ENCODE measurements at regions not wholly inside any gene's neighbourhood (a gene's known extent, or its start where the extent isn't known, plus 50 kb on each side); places are given as distances from the start of the nearest gene placed in this dataset.

- H3K9ac ChIP-seq (ENCODE audit: extremely low read depth, low read length, poor library complexity, severe bottlenecking) = no peak overlapping the region
- H3K27ac Mint-ChIP-seq = no peak overlapping the region
- no peak overlapping the region for H3K27ac ChIP-seq (ENCODE audit: low read depth, low read length)
- H3K4me3 Mint-ChIP-seq = no peak overlapping the region
- no peaks in the 10 kb centered on the region for H3K36me3 Mint-ChIP-seq (ENCODE audit: low read depth)
- no peaks in the 10 kb centered on the region for H3K9me3 ChIP-seq (ENCODE audit: control insufficient read depth, low read length)
- H3K9me3 Mint-ChIP-seq = no peaks in the 10 kb centered on the region
- no peaks in the 10 kb centered on the region for H3K36me3 ChIP-seq (ENCODE audit: control insufficient read depth, insufficient read depth, low read length)
- DNase-seq = no peak
- H3K4me1 ChIP-seq (ENCODE audit: control insufficient read depth, insufficient read depth, low read length) = no peaks in the 10 kb centered on the region
- WGBS, 2 experiments (ENCODE audit: insufficient coverage in 1 of 2, insufficient read length in 1 of 2) = 88 to 100% methylated on average over 1 of the region's 1 CpG
- no peak for TF ChIP-seq CTCF (conservative IDR thresholded peaks at IDR 0.05)
- no peaks in the 10 kb centered on the region for H3K4me1 Mint-ChIP-seq
- no peaks in the 10 kb centered on the region for H3K27me3 Mint-ChIP-seq (ENCODE audit: insufficient read depth)
- no peak overlapping the region for H3K4me3 ChIP-seq (ENCODE audit: low read length)
- no peaks in the 10 kb centered on the region for H3K27me3 ChIP-seq (ENCODE audit: control insufficient read depth, insufficient read depth, low read length, poor library complexity, severe bottlenecking)
Measured at GRCh38 chr4:188992706-188993105, 853.5 kb downstream of the TRIML1 start.

- no peak overlapping the region for H3K27ac Mint-ChIP-seq
- DNase-seq = no peak
- no peaks in the 10 kb centered on the region for H3K36me3 Mint-ChIP-seq (ENCODE audit: low read depth)
Measured at GRCh38 chr4:188993871-188994270, 854.6 kb downstream of the TRIML1 start.

GRCh38 chr4:189001283-189001970 is 862.2 kb downstream of the TRIML1 start:
- Histone ChIP-seq H3K4me1 (ENCODE audit: control insufficient read depth, insufficient read depth, low read length) (no peaks in the 10 kb centered on the region), H3K9ac (ENCODE audit: extremely low read depth, low read length, poor library complexity, severe bottlenecking) (no peak overlapping the region), H3K27me3 (ENCODE audit: control insufficient read depth, insufficient read depth, low read length, poor library complexity, severe bottlenecking) (no peaks in the 10 kb centered on the region), H3K9me3 (ENCODE audit: control insufficient read depth, low read length) (no peaks in the 10 kb centered on the region), H3K36me3 (ENCODE audit: control insufficient read depth, insufficient read depth, low read length) (no peaks in the 10 kb centered on the region), H3K27ac (ENCODE audit: low read depth, low read length) (no peak overlapping the region), H3K4me3 (ENCODE audit: low read length) (no peak overlapping the region)
- no peak overlapping the region for H3K27ac Mint-ChIP-seq
- peaks cover 4% of the 10 kb centered on the region for H3K9me3 Mint-ChIP-seq
- no peak for DNase-seq
- no peaks in the 10 kb centered on the region for H3K36me3 Mint-ChIP-seq (ENCODE audit: low read depth)
- no peaks in the 10 kb centered on the region for H3K27me3 Mint-ChIP-seq (ENCODE audit: insufficient read depth)
- TF ChIP-seq CTCF (conservative IDR thresholded peaks at IDR 0.05) = no peak
- H3K4me3 Mint-ChIP-seq = no peak overlapping the region
- no peaks in the 10 kb centered on the region for H3K4me1 Mint-ChIP-seq
- 92 to 94% methylated on average over 6 to 12 of the region's 12 CpGs for WGBS, 2 experiments (ENCODE audit: insufficient coverage in 1 of 2, insufficient read length in 1 of 2)

More at GRCh38 chr4:188993871-188994270, 854.6 kb downstream of the TRIML1 start:
- H3K9me3 ChIP-seq (ENCODE audit: control insufficient read depth, low read length) = no peaks in the 10 kb centered on the region
- WGBS, 2 experiments (ENCODE audit: insufficient coverage in 1 of 2, insufficient read length in 1 of 2) = 88 to 91% methylated on average over 6 of the region's 6 CpGs
- no peak overlapping the region for H3K4me3 ChIP-seq (ENCODE audit: low read length)
- no peaks in the 10 kb centered on the region for H3K36me3 ChIP-seq (ENCODE audit: control insufficient read depth, insufficient read depth, low read length)
- no peak for TF ChIP-seq CTCF (conservative IDR thresholded peaks at IDR 0.05)
- Mint-ChIP-seq H3K4me1 (no peaks in the 10 kb centered on the region), H3K9me3 (no peaks in the 10 kb centered on the region), H3K27me3 (ENCODE audit: insufficient read depth) (no peaks in the 10 kb centered on the region), H3K4me3 (no peak overlapping the region)
- no peak overlapping the region for H3K9ac ChIP-seq (ENCODE audit: extremely low read depth, low read length, poor library complexity, severe bottlenecking)
- H3K27ac ChIP-seq (ENCODE audit: low read depth, low read length) = no peak overlapping the region
- H3K4me1 ChIP-seq (ENCODE audit: control insufficient read depth, insufficient read depth, low read length) = no peaks in the 10 kb centered on the region
- no peaks in the 10 kb centered on the region for H3K27me3 ChIP-seq (ENCODE audit: control insufficient read depth, insufficient read depth, low read length, poor library complexity, severe bottlenecking)

Data from endodermal cell (in vitro differentiated cells).